GDM1 (cell line): ENCODE measurements at regions not wholly inside any gene's neighbourhood (a gene's known extent, or its start where the extent isn't known, plus 50 kb on each side); places are given as distances from the start of the nearest gene placed in this dataset.

Experiments
- DNase-seq: peaks from one replicate; lab custom pipeline; 2025; lab: John Stamatoyannopoulos, UW

DNA sequence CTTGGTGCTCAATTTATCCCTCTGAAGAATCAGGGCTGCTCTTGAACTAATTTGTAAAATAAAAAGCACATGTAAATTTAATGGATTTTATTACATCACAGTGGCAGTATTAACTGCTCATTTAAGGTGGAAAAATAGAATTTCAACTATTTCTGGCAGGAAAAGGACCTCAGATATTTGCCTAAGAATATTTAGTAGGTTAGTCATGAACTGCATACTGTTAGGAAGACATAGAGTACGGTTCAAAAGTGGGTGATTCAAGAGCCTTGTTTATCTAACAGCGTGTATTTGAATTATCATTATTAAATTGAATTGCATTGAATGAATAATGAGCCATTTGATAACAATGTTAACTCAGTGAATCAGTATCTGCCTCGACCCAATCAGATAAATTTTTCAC lies 248.8 kb upstream of the PBX1 start:
- no peak for DNase-seq

DNA sequence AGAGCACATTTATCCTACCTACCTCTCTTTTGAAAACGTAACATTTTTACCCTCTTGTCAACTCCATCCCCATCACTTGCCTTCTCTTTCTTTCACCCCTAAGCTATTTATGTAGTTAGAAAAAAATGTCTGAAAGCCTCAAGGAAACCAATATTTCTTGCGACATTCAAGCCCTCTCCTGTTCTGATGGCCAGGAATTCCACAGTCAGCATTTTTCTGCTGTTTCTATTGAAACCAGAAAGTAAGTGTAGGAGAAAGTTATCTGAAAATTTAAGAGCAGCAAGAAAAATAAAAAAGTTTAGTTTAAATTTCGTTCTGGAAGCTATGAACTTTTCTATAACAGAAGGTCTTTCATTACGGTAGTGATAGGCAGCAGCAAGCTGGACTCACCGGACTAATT lies 247.6 kb upstream of the PBX1 start:
- no peak for DNase-seq

DNA sequence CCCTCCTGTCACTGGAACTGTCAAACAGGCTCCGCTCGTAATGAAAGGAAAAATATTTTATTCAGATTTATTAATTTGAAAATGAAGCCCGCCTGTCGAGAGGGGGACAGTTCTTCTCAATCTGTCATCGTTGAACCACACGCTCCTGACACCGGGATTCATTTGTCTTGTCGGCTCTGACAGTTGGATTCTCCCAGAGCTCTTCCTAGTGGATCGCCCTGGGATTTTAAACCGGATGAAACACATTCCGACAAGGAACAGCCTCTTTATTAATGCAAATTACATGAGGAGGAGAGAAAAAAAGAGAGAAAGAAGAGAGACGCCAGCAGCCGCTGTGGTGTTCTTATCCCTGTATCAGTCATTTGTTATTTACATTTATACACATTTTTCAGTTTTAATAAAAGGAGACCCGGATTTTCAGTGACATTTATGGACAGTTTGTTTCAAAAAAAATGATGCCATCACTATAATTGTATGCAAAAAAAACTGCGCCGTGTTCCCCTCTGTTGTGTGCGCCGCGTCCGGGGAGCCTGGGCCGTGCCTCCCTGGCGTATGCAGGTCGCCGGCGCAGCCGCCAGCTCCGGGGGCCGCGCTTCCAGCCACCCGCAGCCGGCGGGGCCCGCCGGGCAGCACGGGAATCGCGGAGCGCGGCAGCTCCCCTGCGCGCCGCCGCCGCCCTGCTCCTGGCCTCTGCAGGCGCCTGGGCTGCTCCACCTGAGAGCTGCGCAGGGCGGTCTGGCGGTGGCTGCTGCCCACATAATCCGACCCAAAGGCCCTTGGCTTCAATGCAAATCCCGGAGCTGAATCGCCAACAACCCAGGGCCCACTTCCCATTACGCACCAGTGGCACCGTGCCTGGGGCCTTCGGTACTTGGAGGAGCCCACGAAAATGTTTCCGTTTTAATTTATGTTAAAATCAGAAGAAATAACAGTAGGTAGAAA lies 237.9 kb upstream of the PBX1 start:
- no peak for DNase-seq

DNA sequence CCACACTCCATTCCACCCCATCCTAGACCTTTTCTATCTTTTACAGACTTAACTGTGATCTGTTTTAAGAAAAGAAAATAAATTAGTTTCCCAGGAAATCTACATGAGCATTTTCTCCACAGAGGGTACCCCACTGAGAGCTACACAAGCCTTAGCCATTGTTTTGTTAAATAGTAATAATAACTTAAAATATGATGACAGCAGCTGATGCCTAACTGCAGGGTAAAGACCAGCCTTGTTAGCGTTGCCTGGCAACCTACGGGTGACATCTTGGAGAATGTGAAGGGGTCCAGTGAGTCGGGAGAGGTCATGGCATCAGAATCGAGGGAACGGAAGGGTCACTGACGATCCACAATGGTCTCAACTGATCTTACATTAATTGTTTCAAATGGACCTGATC lies 233.2 kb upstream of the PBX1 start:
- no peak for DNase-seq

DNA sequence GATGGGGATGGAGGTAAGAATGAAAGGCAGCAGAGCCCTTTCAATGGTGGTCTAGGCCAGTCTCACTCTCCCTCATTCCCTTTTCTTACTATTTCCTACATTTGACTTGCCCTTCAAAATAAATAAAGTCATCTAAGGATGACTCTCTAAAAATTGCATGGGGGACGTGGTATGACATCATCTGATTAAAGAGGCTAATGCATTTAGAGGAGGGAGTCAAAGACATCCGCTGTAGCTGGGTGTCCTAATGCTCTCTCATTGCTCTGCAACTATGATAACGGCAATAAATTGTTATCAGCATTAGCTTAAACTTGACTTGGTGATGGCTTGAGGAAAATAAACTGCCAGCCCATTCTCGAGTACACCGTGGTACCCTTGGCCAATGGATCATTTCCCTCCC lies 225.6 kb upstream of the PBX1 start:
- no peak for DNase-seq

DNA sequence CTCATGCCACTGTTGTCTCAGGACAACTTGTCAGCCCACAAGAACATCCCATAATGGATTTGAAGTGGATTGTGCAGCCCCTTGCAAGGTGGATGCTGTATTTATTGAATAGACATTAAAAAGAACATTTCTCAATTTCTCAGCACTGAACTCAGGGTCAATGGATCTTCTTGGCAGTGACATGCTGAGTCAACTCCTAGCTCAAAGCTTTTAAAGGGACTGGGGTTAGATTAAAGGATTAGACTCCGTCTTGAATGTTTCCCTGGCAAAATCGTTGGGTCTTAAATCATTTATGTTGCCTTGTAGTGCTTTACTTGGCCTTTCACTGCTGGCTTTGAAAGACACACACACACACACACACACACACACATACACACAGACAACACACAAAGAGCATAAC lies 221.6 kb upstream of the PBX1 start:
- DNase-seq, result no peak

DNA sequence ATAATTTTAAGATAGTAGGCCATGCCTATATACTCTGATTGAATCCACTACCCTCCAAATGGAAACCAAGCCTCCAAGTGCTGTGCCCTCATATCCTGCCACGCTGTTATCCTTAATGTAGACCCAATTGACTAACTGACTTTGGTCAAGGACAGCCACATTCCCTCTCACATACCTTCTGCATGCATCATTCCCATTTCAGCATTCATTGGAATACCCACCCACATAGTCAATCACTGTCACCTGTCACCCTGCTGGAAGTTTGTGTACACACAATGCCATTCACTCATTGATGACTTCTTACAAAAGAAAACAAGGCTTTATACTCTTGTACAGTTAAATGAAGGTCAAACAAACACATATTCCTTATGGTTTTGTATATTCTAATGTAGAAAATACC lies 221.1 kb upstream of the PBX1 start:
- no peak for DNase-seq

DNA sequence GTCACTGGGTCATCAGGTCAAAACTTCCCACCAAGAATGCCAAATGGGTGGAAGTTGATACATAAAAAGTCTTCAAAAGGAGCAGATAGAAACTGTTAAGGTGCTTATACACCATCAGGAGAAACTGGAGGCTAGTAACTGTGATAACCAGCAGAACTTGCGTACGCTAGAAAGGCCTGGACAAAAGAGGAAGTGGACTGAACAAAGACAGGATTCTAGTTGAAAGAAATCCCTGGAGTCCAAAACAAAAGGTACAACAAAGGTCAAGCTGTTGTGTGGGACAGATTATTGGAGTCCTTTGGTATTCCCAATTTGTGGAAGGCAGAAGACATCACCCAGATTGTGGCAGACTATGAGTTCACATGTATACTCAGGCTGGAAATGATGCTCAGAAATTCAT lies 215.8 kb upstream of the PBX1 start:
- no peak for DNase-seq

DNA sequence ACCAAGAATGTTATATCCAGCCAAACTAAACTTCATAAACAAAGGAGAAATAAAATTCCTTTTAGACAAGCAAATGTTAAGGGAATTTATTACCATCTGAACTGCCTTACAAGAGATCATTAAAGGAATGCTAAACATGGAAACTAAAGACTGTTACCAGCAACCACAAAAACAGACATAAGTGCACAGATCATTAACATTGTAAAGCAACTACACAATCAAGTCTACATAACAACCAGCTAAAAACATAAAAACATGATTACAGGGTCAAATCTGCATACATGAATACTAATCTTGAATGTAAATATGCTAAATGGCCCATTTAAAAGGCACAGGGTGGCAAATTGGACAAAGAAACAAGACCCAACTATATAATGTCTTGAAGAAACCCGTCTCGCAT lies 211.0 kb upstream of the PBX1 start:
- DNase-seq, result no peak

DNA sequence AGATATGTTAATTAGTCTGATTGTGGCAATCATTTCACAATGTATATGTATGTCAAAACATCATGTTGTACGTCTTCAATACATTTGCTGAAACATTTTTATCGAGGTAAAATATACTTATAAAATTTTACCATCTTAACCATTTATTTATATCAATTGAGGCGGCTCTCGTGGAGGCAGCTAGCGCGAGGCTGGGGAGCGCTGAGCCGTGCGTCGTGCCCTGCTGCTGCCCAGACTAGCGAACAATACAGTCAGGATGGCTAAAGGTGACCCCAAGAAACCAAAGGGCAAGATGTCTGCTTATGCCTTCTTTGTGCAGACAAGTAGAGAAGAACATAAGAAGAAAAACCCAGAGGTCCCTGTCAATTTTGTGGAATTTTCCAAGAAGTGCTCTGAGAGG lies 202.5 kb upstream of the PBX1 start:
- DNase-seq, result no peak

DNA sequence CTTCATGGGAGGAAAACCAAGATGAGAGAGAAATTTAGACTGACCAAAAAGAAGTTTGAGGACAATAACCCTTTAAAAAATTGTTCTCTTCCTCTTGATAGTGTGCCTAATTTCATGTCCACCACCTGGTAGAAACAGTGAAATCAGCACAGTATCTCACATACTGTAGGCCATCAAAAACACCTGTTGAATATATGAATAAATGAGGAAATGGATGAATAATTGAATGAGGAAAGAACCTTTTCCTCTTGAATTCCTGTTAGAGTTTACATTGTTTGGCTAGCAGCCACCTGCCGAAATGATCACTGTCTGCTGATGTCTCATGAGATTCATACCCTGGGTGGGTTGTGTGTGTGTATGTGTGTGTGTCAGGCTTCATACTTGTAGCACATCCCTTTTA lies 198.7 kb upstream of the PBX1 start:
- DNase-seq, result no peak

DNA sequence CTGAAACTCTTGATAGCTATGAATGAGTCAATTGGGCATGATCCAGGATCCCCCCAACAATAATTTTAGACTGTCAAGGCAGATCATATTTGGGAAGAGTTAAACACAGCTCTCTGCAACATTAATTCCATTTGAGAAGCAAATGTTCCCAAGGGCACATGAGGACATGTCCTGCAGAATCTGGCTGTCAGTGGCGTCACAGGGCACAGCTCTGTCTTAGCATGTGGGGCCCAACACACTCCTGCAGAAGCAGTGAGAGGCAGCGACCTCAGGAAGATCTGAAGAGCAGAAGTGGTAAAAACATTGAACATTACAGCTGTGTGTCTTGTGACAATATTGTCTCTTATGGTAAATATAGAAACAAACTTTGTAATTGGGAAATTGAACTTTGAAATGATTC lies 197.1 kb upstream of the PBX1 start:
- DNase-seq, result no peak

DNA sequence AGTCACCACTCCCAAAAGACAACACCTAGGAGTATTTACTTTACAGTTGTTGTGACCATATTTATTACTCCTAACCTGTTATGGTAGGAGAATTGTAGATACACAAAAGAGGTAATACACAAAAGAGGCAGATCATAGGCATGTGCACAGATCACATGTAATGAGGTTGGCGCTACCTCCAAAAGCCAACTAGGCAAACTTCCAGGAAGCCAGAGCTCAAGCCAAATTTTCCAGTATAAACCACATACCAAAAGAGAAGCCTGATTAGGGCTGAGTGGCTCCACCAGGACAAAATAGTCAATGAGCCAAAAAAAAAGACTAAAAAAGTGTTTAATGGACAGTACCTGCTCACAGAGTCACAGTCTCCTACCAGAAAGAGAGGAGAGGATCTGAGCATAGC lies 195.0 kb upstream of the PBX1 start:
- DNase-seq, result no peak

DNA sequence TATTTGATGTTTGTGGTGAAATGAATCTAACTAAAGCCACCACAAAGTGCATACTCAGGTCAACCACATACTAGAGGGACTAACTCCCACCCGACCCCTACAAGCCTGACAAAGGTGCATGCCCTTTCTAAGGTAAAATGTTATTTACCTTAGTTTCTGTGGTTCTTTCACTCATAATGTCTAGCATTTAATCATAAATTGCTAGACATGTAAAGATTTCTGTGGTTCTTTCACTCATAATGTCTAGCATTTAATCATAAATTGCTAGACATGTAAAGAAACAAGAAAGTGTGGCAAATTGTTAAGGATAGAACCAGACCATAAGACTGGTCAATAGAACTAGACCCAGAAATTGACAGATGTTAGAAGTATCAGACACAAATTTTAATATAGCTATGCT lies 193.0 kb upstream of the PBX1 start:
- DNase-seq, result no peak

DNA sequence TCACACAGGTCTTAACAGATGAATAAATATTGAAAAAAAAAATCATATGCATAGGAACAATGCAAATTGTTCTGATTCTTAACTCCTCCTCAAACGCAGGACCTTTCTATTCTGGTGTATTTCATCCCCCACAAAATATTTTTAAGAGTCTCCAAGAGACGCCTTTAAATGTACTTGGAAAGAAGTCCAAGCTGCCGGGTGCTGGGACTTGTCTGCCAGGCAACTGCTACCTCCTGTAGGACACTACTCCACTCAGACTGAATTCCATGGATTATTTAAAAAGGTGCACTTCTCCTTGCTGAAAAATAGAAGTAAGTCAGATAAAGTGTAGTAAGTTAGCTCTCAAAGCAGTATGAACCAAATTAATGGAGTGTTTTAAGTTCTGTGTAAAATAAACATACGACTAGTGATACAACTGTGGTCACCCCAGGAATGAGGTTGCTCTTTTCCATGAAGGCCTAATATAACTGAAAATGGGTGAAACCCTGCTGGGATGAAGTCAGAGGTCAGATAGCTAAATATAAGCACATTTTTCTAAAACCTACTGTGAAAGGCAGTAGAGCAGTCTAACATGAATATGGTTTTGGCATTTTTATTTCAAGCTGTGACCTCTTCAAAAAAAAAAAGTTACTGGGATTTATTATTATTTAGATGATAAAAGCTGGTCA lies 189.2 kb upstream of the PBX1 start:
- DNase-seq, result no peak

DNA sequence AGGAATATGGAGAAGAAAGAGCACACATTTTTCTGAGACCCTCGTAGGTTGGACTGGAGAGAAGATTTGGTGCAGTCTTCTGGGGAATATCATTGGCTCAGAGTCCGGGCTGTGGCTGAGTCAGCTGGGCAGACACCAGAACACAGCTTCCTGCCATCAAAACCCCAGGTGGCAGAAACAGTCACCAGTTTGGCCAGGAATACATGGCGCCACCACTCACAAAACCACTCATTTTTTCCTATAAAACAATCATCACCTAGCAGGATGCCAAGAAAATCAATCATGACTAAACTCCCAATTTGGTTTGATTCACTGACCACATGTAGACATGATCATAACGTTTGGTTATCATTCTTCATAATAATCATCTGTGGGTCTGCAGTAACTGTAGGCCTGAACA lies 178.1 kb upstream of the PBX1 start:
- no peak for DNase-seq

DNA sequence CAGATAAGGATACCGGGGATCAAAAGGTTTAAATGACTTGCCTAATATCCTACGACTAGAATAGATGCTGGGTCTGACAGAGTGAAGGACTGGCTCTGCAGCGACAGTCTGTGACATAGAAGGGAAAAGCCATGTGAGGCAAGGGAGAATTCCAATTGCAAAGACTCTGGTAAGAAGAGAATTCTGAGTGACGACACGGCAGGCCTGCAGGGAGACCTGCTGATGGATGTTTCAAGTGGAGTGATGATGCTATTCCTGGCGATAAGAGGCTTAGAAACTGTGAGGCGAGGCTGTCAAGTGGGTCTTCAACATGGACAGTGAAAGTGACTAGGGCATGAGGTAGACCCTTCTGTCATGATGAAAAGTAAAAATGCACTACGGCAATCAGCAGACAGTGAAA lies 176.6 kb upstream of the PBX1 start:
- no peak for DNase-seq

DNA sequence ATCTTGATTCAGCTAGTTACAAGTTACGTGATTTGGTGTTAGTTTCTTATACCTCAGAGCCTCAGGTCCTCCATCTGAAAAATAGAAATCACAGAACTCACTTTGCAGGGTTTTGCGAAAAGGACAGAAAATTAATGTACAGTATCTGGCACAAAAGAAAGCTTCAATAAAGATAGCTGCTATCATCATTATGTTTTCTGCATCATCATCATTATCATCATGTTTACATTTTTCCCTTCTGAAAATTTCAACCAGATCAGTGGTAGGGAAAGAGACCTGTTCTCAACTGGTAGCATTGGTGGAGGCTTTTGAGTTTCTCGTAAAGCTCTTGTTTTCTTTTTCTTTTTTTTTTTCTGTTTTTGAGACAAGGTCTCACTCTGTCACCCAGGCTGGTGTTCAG lies 174.7 kb upstream of the PBX1 start:
- no peak for DNase-seq

DNA sequence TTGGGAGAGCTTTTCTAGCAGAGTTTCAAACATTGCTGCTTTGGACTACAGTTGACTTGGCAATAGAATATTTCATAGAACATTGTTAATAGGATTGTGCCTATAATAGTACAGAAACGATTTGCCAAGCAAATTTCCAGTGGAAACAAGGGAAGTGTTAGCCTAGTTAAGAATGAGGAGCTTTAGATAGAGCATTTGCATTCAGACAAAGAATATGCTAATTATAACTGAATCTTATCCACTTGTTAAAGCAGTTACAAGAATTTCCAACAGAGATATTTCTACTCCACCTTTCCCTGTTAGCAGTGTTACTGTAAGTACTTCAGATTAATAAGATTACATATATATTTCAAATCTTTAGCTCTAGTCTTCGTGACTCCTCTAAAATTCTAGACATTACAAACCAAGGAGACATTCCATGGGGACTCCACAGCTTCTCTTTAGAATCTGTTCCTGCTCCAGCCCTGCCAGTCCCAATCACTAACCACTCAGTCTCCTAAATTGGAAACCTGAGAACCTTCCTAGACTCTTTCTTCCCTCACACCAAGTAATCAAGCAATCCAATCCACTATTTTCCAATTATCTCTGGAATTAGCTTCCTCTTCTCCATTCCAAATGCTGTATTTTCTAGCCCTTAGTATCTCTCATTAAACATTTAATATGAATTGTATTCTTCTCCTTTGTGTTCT lies 141.8 kb upstream of the PBX1 start:
- no peak for DNase-seq

DNA sequence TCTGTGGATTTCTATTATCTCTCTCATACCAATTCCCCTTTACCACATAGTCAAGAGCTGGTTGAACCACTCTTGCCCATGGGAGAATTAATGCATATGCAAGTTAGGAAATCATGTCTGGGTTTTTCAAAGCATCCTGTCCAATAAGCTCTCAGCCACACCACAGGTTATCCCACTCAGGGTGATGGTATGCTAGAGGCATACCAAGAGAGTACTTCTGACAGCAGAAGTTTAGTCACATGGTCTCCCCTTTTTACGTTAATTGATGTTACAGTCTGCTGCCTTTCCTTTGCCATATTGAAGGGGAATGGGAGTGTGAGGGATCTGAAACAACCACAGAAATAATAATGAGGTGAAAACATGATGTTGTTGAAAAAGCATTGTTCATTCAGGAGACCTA lies 135.8 kb upstream of the PBX1 start:
- DNase-seq, result no peak

DNA sequence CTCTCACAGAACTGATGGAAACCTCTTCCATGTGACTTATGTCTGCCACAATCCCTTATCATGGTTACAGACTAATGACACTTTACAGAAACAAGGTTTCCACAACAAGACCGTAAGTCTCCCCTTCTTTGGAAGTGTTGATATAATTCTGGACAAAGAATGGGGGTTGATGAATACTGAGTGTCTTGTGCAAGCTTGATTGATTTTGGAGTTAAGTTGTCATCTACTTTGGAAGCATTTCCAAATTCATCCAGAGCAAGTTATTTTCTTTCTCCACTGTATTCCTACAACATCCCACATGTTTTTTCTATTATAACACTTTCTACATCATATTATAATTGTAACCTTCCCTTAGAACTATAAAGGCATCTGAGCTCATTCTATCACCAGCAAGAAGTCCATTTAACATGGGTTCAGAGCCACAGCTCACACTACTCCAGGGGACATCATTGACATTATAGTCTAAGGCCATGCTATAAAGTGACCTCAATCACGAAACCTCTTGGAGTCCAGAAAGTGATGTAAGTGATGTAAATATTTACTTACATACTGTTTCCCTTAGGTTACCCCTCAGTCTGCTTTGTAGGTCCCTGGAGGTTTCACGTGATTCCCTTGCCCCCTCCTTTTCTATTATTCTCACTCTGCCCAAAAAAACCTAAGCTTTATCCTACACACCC lies 125.7 kb upstream of the PBX1 start:
- no peak for DNase-seq

DNA sequence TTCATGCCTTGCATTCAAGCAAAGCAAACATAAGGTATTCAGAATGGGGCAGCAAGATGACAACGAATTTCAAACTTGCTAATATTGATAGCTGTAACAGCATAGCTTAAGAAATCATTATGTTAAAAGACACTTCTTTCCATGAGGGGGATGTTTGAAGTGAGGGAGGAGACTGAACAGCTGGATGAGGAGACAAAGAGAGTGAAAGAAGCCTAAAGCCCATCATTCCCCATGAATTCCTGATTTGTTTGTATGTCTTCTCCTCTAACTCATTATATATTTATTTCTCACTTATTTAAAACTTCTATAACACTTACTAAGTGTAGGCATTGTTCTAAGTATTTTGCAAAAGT lies 125.2 kb upstream of the PBX1 start:
- DNase-seq, result no peak

DNA sequence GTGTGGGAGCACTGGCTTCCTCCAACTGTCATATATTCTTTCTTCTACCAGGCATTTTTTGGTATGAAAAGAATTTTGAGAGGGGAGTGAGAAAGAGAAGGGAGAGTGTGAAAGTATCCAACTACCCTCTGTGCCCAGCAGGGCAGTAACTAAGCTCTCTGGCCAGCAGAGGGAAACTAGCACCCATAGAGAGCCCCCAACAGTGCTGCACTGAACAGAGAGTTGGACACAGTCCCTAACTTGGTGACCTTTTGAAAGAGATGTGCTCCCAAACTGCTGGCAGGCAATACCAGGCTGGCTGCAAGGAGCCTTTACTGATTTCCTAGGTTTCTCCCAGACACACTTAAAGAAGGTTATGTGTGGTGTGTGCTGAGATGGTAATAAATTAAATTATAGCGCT lies 118.8 kb upstream of the PBX1 start:
- DNase-seq, result no peak
